Mucosa of descending colon (tissue), 3 donors: ENCODE measurements at regions not wholly inside any gene's neighbourhood (a gene's known extent, or its start where the extent isn't known, plus 50 kb on each side); places are given as distances from the start of the nearest gene placed in this dataset.
A peak's percentile ranks its signal among the peaks of the same experiment; 100 is the strongest.

Experiments used
- ATAC-seq: fragments of 200-7000 bp; cut with Tn5 transposase; one replicate; pipeline ENCODE4 v1.9.1; 2020; ENCODE audit warnings: mild to moderate bottlenecking, moderate library complexity
- DNase-seq, 3 donors: peaks; one replicate each; pipeline ENCODE4 v3.0.0-alpha.2; 2020
- H3K36me3 ChIP-seq: fragments of 200-600 bp; one replicate; pipeline ENCODE4 v1.8.0; 2021; ENCODE audit warnings: low read depth, mild to moderate bottlenecking
- H3K4me1 ChIP-seq: fragments of 200-600 bp; one replicate; pipeline ENCODE4 v1.8.0; 2021; ENCODE audit warnings: low read depth, mild to moderate bottlenecking
- H3K4me3 ChIP-seq: fragments of 200-600 bp; one replicate; pipeline ENCODE4 v1.8.0; 2021; ENCODE audit warnings: mild to moderate bottlenecking
- H3K9me3 ChIP-seq: fragments of 200-600 bp; one replicate; pipeline ENCODE4 v1.8.0; 2021; ENCODE audit warnings: mild to moderate bottlenecking
- intact Hi-C, 2 donors: fragments of 100-400 bp; cut with DNase I in 1 of 2; cut with micrococcal nuclease in 1 of 2; formaldehyde crosslinking; loops; one replicate each; pipeline versions ENCODE4 v1.11.0 to v1.11.1; 2022; cut with DNase I, micrococcal nuclease
- TF ChIP-seq, protein P1 (sequence below): fragments of 200-600 bp; IDR thresholded peaks from one replicate; pipeline ENCODE4 v1.8.0; 2022; ENCODE audit warnings: antibody characterized with exemption, mild to moderate bottlenecking
- donor health status: DM: no; HTN: no; CAD: no; lungs with moderate emphysema.
- donor health status: DM: no; HTN: no; CAD: no.
- donor health status: DM: no; HTN: yes; CAD: no.

DNA sequence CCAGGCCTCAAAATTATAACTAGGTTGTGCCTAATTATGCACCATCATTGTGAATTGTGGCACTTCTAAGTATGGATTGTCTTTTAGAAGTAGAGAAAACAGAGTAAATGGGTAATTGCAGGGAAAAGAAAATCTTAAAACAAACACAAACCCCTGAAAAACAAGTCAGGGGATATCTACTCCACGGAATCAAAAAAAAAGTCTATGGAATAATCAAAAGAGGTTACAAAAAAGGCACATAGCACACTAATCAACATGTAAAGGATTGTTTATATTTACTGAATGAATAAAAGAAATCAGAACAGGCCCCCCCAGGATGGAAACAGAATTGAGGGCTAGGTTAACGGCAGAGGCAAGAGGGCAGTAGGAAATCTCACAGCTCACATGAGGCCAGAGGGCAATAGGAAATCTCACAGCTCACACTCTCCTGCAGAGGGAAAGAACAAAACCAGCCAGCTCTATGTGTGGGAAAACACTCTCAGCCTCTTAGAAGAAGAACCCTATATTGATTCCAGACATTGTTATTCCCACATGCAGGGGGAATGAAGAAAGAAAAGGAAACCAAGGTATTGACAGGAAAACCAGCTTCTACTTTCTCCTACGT is 72.7 kb upstream of the FNDC3B start:
- intact Hi-C loops, result no loop called here
- Histone ChIP-seq H3K4me1 (no peaks in the 10 kb centered on the region), H3K4me3 (no peak overlapping the region), H3K9me3 (no peaks in the 10 kb centered on the region), H3K36me3 (no peaks in the 10 kb centered on the region)
- ATAC-seq, result peak; percentile 28
- TF ChIP-seq, protein P1, sequence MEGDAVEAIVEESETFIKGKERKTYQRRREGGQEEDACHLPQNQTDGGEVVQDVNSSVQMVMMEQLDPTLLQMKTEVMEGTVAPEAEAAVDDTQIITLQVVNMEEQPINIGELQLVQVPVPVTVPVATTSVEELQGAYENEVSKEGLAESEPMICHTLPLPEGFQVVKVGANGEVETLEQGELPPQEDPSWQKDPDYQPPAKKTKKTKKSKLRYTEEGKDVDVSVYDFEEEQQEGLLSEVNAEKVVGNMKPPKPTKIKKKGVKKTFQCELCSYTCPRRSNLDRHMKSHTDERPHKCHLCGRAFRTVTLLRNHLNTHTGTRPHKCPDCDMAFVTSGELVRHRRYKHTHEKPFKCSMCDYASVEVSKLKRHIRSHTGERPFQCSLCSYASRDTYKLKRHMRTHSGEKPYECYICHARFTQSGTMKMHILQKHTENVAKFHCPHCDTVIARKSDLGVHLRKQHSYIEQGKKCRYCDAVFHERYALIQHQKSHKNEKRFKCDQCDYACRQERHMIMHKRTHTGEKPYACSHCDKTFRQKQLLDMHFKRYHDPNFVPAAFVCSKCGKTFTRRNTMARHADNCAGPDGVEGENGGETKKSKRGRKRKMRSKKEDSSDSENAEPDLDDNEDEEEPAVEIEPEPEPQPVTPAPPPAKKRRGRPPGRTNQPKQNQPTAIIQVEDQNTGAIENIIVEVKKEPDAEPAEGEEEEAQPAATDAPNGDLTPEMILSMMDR, result no peak
- no peak for DNase-seq

DNA sequence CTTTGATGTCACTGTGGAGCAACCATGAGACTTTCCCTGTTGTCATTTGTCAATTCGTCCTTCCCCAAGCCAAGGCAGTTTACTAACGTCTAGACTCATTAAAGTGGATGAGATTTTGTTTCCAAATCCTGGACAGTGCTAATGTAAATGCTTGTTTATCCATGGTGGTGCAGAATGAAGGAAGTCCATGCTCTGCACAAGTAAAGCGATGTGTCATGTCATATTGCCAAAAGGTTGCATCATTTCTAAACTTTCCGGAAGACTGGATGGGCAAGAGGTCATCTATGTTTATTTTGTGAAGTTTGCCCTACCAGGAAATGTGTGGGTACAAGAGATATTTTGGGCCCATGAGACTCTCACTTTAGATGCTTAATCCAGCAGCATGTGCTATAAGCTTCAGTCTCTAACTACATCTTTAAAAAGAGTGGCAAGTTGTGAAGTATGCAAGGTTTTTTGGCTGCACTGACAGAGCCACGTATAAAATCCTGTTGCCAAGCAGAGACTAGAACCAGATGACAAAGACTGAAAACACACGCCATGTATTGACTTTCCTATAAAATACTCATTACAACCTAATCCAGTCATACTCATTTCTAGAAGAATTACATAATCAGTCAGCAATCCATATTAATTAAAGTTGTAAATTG is 72.1 kb upstream of the FNDC3B start:
- H3K9me3 ChIP-seq, result no peaks in the 10 kb centered on the region
- DNase-seq (no peak), ATAC-seq (peak; percentile 84)
- TF ChIP-seq, protein P1, result no peak
- no peak overlapping the region for H3K4me3 ChIP-seq
- no peaks in the 10 kb centered on the region for H3K4me1 ChIP-seq
- H3K36me3 ChIP-seq, result no peaks in the 10 kb centered on the region
- intact Hi-C loops, result no loop called here

DNA sequence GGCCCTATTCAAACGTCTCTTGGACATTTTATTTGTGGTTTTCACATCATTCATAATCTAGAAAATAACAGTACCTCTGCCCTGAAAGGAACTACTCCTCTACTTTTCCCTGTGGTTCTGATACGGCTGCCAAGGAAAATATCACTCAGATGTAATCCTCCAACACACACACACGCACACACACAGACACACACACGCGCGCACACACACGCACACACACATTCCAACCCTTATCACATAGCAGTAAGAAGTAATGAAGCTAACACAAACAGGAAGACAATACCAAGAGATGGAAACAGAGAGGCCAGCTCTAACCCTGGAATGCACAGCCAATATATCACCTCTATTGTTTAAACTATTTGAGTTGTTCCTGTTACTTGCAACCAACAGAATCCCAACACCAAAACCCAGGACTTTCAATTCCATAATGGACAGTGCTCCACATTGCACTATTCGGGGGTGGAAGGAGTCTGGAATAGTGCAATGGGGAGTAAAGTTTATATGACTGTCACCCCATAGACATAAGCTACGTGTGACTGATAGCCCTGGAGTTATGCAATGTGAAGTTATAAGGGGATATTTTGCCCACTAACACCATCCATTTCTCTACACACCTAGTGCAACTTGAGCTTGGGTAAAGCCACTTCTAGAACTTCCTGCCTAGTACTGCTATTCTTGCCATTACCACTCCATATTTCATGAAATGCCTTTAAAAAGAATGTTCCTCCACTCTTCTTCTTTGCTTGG is 71.3 kb upstream of the FNDC3B start:
- Histone ChIP-seq H3K4me3 (no peak overlapping the region), H3K9me3 (no peaks in the 10 kb centered on the region), H3K36me3 (no peaks in the 10 kb centered on the region), H3K4me1 (no peaks in the 10 kb centered on the region)
- intact Hi-C loops, result no loop called here
- TF ChIP-seq, protein P1, result no peak
- ATAC-seq, result no peak
- no peak for DNase-seq

DNA sequence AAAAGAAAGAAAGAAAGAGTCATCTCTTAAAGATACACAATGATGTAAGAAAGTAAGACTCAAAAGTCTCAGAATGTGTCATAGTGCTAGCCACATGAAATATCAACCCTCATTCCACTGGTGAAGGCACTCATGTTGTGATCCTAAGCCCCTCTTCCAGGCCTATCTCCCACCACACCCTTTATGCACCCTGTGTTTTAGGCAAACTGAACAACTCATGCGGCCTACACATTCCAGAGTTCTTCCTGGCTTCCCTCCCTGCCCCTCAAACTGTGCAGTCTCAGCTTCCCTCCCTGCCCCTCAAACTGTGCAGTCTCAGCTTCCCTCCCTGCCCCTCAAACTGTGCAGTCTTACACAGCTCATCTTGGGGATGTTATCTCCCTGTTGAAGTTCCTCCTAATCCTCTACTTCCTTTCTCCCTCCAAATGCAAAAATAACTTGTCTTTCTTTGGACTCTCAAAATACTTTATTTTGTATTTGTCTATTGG is 69.0 kb upstream of the FNDC3B start:
- no peaks in the 10 kb centered on the region for H3K36me3 ChIP-seq
- no peak for DNase-seq
- H3K9me3 ChIP-seq, result no peaks in the 10 kb centered on the region
- no peak overlapping the region for H3K4me3 ChIP-seq
- TF ChIP-seq, protein P1, result no peak
- intact Hi-C loops, result no loop called here
- no peaks in the 10 kb centered on the region for H3K4me1 ChIP-seq
- ATAC-seq, result no peak

DNA sequence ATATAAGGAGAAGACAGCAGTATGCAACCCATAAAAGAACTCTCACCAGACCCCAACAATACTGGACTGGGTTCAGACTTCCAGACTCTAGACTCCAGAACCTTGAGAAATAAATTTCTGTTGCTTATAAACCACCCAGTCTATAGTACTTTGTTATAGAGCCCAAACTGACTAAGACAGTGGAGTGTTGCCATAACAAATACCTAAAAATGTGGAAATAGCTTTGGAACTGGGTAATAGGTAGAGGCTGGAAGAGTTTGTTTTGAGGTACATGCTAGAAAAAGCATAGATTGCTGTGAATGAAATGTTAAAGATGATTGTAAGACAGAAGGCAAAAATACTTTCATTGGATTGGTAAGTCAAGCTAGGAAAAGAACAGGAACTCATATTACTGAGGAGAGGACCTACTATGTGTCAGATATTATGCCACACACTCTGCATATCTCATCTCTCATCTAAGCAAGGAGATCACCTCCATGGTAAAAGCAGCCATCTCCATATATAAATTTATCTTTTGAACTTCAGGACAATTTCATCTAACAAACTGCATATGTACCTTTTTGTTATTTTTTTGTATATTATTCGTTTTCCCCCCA is 67.4 kb upstream of the FNDC3B start:
- Histone ChIP-seq H3K4me3 (no peak overlapping the region), H3K36me3 (no peaks in the 10 kb centered on the region), H3K4me1 (no peaks in the 10 kb centered on the region), H3K9me3 (no peaks in the 10 kb centered on the region)
- intact Hi-C loops, result no loop called here
- ATAC-seq (no peak), DNase-seq (no peak)
- TF ChIP-seq, protein P1, result no peak
